SH-SY5Y (cell line): ENCODE measurements at regions not wholly inside any gene's neighbourhood (a gene's known extent, or its start where the extent isn't known, plus 50 kb on each side); places are given as distances from the start of the nearest gene placed in this dataset.

Source experiments
- GATA2 ChIP-seq: IDR thresholded peaks from 2 replicates; pipeline ENCODE4 v1.6.1; 2011; ENCODE audit warnings: mild to moderate bottlenecking, low read depth, low read length
- GATA3 ChIP-seq: IDR thresholded peaks from 2 replicates; pipeline ENCODE4 v1.6.1; 2011; ENCODE audit warnings: low read depth, mild to moderate bottlenecking, low read length, moderate library complexity

GRCh38 chr16:7111265-7111664 lies 221.4 kb upstream of the RBFOX1 start:
- no peak for TF ChIP-seq GATA2
- no peak for TF ChIP-seq GATA3
